ENCODE measurements at regions not wholly inside any gene's neighbourhood (a gene's known extent, or its start where the extent isn't known, plus 50 kb on each side); places are given as distances from the start of the nearest gene placed in this dataset.

GRCh38 chr1:14545422-14546025 lies 53.0 kb upstream of the KAZN start:
- no peak for DNase-seq

- DNase-seq: no peak
These were observed 52.1 kb upstream of the KAZN start for GRCh38 chr1:14546416-14546815.

Data from GF-D8 (cell line).